K562 (cell line): ENCODE measurements at regions not wholly inside any gene's neighbourhood (a gene's known extent, or its start where the extent isn't known, plus 50 kb on each side); places are given as distances from the start of the nearest gene placed in this dataset.

Source experiments
- CBX1 ChIP-seq: sonication (generic); IDR thresholded peaks from 2 replicates; pipeline ENCODE4 v1.6.1; 2016; ENCODE audit warnings: antibody characterized with exemption, low read depth, mild to moderate bottlenecking
- KLF6 ChIP-seq: fragments of 250-450 bp; sonication (Bioruptor Pico); IDR thresholded peaks from 2 replicates; pipeline ENCODE4 v1.4.0; 2020; ENCODE audit warnings: mild to moderate bottlenecking, moderate library complexity, borderline replicate concordance
- RCOR1 ChIP-seq, 2 experiments: IDR thresholded peaks; 2 replicates each; pipeline ENCODE4 v1.6.1; 2012; ENCODE audit warnings: low read depth in 2 of 2, low read length in 2 of 2, borderline replicate concordance in 1 of 2, improper control_type of control experiment in 1 of 2
- SIN3A ChIP-seq, 2 experiments: fragments of 150-350 bp in 1 of 2; IDR thresholded peaks; 2 replicates each; pipeline ENCODE4 v1.6.1; 2011 to 2016; ENCODE audit warnings: borderline replicate concordance in 2 of 2, low read depth in 2 of 2, low read length in 2 of 2, mild to moderate bottlenecking in 2 of 2, moderate library complexity in 2 of 2; ENCODE audit not compliant: control insufficient read depth in 1 of 2
- YY1 ChIP-seq, 3 experiments: IDR thresholded peaks; 2 replicates each; pipeline ENCODE4 v1.6.1; 2011; ENCODE audit warnings: low read length in 2 of 3, mild to moderate bottlenecking in 2 of 3, moderate library complexity in 2 of 3, borderline replicate concordance in 1 of 3, control low read depth in 1 of 3, low read depth in 1 of 3; ENCODE audit not compliant: insufficient read depth in 3 of 3, insufficient replicate concordance in 2 of 3, control insufficient read depth in 1 of 3, insufficient read length in 1 of 3; ENCODE audit errors: extremely low read depth in 1 of 3
- ZNF408 ChIP-seq: fragments of 250-450 bp; sonication (Bioruptor Pico); IDR thresholded peaks from 2 replicates; pipeline ENCODE4 v1.4.0; 2020; ENCODE audit warnings: low read depth, mild to moderate bottlenecking, moderate library complexity
- TF ChIP-seq, protein P1 (sequence below): fragments of 150-350 bp; IDR thresholded peaks from 2 replicates; pipeline ENCODE4 v1.6.1; 2014; ENCODE audit warnings: low read depth, mild to moderate bottlenecking, low read length, borderline replicate concordance
- TF ChIP-seq, protein P2 (sequence below): sonication (generic); formaldehyde crosslinking; IDR thresholded peaks from 2 replicates; pipeline ENCODE4 v1.5.0; 2020; ENCODE audit warnings: missing genetic modification reagents

DNA sequence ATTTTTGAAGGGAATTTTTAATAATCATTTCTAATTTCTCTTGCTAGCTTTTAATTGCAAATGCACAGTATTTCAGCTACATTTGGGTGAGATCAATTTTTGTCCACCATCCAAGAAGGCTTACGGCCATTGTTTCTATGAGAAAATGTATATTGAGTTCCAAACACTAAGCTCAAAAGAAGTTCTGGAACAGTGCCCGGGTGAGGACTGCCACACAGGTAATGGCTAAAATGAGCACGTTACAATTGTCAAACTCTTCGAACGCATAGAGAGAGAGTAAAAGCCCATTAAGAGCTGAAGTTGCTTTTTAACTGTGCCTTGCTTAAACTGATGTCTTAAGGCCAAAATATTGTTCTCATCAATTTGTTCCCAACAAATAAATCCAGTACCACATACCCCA is 755.0 kb downstream of the DIAPH3 start:
- TF ChIP-seq CBX1: no peak
- TF ChIP-seq YY1 (IDR thresholded peaks at IDR 0.05; ENCODE audit: borderline replicate concordance in 1 of 3, control insufficient read depth in 1 of 3, extremely low read depth in 1 of 3, insufficient read depth in 3 of 3, insufficient read length in 1 of 3, insufficient replicate concordance in 2 of 3, low read depth in 1 of 3, low read length in 2 of 3): no peak
- no peak for TF ChIP-seq ZNF408
- no peak for TF ChIP-seq RCOR1 (IDR thresholded peaks at IDR 0.05; ENCODE audit: borderline replicate concordance in 1 of 2, low read depth in 2 of 2, low read length in 2 of 2)
- TF ChIP-seq, protein P1, sequence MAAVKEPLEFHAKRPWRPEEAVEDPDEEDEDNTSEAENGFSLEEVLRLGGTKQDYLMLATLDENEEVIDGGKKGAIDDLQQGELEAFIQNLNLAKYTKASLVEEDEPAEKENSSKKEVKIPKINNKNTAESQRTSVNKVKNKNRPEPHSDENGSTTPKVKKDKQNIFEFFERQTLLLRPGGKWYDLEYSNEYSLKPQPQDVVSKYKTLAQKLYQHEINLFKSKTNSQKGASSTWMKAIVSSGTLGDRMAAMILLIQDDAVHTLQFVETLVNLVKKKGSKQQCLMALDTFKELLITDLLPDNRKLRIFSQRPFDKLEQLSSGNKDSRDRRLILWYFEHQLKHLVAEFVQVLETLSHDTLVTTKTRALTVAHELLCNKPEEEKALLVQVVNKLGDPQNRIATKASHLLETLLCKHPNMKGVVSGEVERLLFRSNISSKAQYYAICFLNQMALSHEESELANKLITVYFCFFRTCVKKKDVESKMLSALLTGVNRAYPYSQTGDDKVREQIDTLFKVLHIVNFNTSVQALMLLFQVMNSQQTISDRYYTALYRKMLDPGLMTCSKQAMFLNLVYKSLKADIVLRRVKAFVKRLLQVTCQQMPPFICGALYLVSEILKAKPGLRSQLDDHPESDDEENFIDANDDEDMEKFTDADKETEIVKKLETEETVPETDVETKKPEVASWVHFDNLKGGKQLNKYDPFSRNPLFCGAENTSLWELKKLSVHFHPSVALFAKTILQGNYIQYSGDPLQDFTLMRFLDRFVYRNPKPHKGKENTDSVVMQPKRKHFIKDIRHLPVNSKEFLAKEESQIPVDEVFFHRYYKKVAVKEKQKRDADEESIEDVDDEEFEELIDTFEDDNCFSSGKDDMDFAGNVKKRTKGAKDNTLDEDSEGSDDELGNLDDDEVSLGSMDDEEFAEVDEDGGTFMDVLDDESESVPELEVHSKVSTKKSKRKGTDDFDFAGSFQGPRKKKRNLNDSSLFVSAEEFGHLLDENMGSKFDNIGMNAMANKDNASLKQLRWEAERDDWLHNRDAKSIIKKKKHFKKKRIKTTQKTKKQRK: no peak
- no peak for TF ChIP-seq SIN3A (IDR thresholded peaks at IDR 0.05; ENCODE audit: borderline replicate concordance in 2 of 2, control insufficient read depth in 1 of 2, low read depth in 2 of 2, low read length in 2 of 2)
- no peak for TF ChIP-seq KLF6
- TF ChIP-seq, protein P2, sequence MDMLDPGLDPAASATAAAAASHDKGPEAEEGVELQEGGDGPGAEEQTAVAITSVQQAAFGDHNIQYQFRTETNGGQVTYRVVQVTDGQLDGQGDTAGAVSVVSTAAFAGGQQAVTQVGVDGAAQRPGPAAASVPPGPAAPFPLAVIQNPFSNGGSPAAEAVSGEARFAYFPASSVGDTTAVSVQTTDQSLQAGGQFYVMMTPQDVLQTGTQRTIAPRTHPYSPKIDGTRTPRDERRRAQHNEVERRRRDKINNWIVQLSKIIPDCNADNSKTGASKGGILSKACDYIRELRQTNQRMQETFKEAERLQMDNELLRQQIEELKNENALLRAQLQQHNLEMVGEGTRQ (CRISPR knock-in tag): no peak
